AG04449 (cell line): ENCODE measurements at regions not wholly inside any gene's neighbourhood (a gene's known extent, or its start where the extent isn't known, plus 50 kb on each side); places are given as distances from the start of the nearest gene placed in this dataset.

Experiments used
- CTCF ChIA-PET: fragments of 350-600 bp; formaldehyde crosslinking; extraction: SDS; loops from one replicate; lab custom pipeline; 2021; ENCODE audit warnings: antibody characterized with exemption; lab: Yijun Ruan, JAX
- POLR2A ChIA-PET: fragments of 400-600, 350-600 bp; formaldehyde crosslinking; extraction: SDS; loops from one replicate; lab custom pipeline; 2020; ENCODE audit warnings: antibody characterized with exemption, inconsistent platforms; lab: Yijun Ruan, JAX
- DNase-seq: peaks from one replicate; pipeline ENCODE4 v3.0.0-alpha.2; 2010; ENCODE audit warnings: low read depth, low spot score
- H3K4me3 ChIP-seq: 2 replicates; pipeline ENCODE4 v1.5.1; 2011; ENCODE audit warnings: low read depth, mild to moderate bottlenecking, control low read depth, low read length
- TF ChIP-seq, protein P1 (sequence below): IDR thresholded peaks from one replicate; pipeline ENCODE4 v1.5.1; 2011; ENCODE audit warnings: mild to moderate bottlenecking, moderate library complexity, low read length, control low read depth, inconsistent platforms; ENCODE audit not compliant: insufficient read depth; ENCODE audit errors: missing control alignments

DNA sequence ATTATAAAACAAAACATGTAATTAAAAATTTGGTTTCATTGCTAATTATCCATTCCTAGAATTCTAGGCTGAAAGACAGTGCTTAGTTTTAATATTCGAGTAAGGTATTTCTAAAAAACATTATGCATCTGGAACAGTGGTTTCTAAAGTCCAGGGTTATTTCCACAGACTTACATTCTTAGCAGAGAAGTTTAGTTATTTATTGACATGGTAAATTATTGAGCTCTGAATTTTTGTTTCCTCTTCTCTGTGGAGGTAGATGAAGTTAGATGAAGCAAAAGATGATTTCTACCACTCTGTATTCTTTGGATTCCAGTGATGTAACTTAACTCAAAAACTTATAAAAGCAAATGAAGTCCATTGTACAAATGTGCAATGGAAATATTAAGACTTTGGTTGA lies 709.4 kb downstream of the MRPL39 start:
- no peak overlapping the region for H3K4me3 ChIP-seq
- TF ChIP-seq, protein P1, sequence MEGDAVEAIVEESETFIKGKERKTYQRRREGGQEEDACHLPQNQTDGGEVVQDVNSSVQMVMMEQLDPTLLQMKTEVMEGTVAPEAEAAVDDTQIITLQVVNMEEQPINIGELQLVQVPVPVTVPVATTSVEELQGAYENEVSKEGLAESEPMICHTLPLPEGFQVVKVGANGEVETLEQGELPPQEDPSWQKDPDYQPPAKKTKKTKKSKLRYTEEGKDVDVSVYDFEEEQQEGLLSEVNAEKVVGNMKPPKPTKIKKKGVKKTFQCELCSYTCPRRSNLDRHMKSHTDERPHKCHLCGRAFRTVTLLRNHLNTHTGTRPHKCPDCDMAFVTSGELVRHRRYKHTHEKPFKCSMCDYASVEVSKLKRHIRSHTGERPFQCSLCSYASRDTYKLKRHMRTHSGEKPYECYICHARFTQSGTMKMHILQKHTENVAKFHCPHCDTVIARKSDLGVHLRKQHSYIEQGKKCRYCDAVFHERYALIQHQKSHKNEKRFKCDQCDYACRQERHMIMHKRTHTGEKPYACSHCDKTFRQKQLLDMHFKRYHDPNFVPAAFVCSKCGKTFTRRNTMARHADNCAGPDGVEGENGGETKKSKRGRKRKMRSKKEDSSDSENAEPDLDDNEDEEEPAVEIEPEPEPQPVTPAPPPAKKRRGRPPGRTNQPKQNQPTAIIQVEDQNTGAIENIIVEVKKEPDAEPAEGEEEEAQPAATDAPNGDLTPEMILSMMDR, result no peak
- no peak for DNase-seq
- ChIA-PET CTCF (interaction anchor here (1.3 to 6.5 kb wide), 5 partner anchors 386 to 487 kb away, joined by 3 to 66 read pairs (median 5); no protein-coding TSS in a partner anchor), POLR2A (no interaction called here)

- POLR2A ChIA-PET, result no interaction called here
- CTCF ChIA-PET, result interaction anchor here (0.8 to 6.5 kb wide), 13 partner anchors 9 to 488 kb away, joined by 3 to 66 read pairs (median 5); no protein-coding TSS in a partner anchor
These were observed 710.6 kb downstream of the MRPL39 start for GRCh38 chr21:24896735-24897124.

DNA sequence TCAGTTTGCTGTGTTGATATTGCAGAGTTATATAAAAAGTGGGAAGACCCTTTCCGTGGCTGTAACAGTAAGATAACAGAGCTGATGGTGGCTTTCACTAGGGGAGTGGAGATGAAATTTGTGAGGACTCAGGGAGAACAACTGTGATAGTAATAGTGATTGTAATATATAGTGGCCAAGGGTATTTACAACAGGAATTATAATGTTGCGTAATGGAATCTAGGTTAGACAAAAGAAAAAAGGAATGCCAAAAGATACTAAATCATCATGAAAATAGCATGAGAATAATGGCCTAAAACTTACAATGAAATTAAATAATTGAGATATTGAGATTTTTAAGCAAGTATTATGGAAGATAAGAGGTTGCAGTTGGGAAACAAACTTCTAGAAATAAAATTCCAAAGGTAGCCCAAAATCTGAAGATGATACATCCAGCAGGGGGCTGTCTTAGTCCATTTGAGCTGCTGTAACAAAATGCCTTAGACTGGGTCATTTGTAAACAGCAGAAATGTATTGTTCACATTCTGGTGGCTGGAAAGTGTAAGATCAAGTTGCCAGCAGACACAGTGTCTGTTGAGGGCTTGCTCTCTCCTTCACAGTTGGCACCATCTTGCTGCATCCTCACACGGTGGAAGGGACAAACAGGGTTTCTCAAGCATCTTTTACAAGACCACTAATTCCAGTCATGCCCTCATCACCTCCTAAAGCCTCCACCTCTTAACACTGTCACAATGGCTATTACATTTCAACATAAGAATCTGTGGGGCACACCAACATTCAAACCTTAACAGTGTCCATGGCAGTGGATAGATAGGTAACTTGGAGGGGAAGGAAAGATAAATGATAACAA lies 711.2 kb downstream of the MRPL39 start:
- DNase-seq, result no peak
- ChIA-PET CTCF (interaction anchor here (0.8 to 6.5 kb wide), 16 partner anchors 8 to 494 kb away, joined by 3 to 66 read pairs (median 4); no protein-coding TSS in a partner anchor), POLR2A (no interaction called here)
- TF ChIP-seq, protein P1, result peak; percentile 51
- no peak overlapping the region for H3K4me3 ChIP-seq

More at GRCh38 chr21:24896735-24897124, 710.6 kb downstream of the MRPL39 start:
- no peak for DNase-seq
- TF ChIP-seq, protein P1, result no peak
- no peak overlapping the region for H3K4me3 ChIP-seq

GRCh38 chr21:24894324-24894723 lies 713.0 kb downstream of the MRPL39 start:
- POLR2A ChIA-PET, result no interaction called here
- CTCF ChIA-PET, result interaction anchor here (0.8 to 6.5 kb wide), 7 partner anchors 145 to 496 kb away, joined by 3 to 66 read pairs (median 3); no protein-coding TSS in a partner anchor
- TF ChIP-seq, protein P1, result no peak
- H3K4me3 ChIP-seq, result no peak overlapping the region
- DNase-seq, result no peak

DNA sequence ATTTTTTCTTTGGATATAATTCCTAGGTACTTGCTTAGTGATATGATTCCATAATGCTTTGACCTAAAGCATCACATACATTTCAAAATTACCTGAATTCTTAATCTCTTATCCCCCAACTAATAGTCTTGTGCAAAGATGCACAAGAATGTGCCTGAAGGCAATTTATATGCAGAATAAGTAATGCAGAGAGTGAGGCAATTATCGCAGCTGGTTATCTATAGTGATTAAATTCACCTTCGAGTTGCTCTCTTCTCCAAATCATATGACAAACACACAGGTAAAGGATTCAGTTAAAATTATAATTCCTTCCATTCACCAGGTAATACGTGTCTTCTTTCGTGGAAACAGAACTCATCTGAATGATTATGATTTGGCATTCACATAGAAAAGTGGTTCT lies 717.3 kb downstream of the MRPL39 start:
- ChIA-PET POLR2A (no interaction called here), CTCF (no interaction called here)
- DNase-seq, result no peak
- TF ChIP-seq, protein P1, result no peak
- no peak overlapping the region for H3K4me3 ChIP-seq

DNA sequence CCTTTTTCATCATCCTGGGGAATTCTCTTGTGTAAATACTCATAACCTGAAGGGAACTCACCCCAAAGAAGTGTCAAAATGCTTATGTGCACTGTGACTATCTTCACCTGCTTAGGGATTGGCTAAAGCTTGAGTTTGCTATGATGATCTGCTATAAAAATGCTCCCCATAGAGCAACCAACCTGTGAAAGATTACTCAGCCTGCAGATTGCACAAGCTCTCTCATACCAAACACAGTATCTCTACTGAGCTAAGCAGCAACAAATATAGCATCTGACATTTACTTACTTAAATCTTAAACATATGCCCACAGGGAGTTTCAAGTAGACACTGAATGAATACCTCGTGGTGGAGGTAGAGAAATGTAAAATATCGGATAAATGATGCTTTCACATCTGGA lies 725.8 kb downstream of the MRPL39 start:
- TF ChIP-seq, protein P1, result no peak
- CTCF ChIA-PET, result no interaction called here
- DNase-seq, result peak; percentile 26
- H3K4me3 ChIP-seq, result no peak overlapping the region
- POLR2A ChIA-PET, result no interaction called here
